ENCODE measurements at regions not wholly inside any gene's neighbourhood (a gene's known extent, or its start where the extent isn't known, plus 50 kb on each side); places are given as distances from the start of the nearest gene placed in this dataset.

GRCh38 chr3:154954757-154955156, 125.4 kb upstream of the MME start:
- TF ChIP-seq CEBPB (IDR thresholded peaks at IDR 0.05) (no peak), RAD21 (IDR thresholded peaks at IDR 0.05; ENCODE audit: low read depth) (peak; percentile 41), YY1 (IDR thresholded peaks at IDR 0.05; ENCODE audit: low read depth) (no peak), USF1 (IDR thresholded peaks at IDR 0.05) (no peak)

- TF ChIP-seq RAD21 (IDR thresholded peaks at IDR 0.05; ENCODE audit: low read depth) (no peak), TAF1 (IDR thresholded peaks at IDR 0.05; ENCODE audit: low read depth) (no peak), FOXM1 (IDR thresholded peaks at IDR 0.05; ENCODE audit: borderline replicate concordance, low read depth) (no peak), EP300 (IDR thresholded peaks at IDR 0.05; ENCODE audit: borderline replicate concordance) (no peak), USF1 (IDR thresholded peaks at IDR 0.05) (no peak), REST (IDR thresholded peaks at IDR 0.05; ENCODE audit: low read depth) (no peak), YY1 (IDR thresholded peaks at IDR 0.05; ENCODE audit: low read depth) (no peak), MAX (IDR thresholded peaks at IDR 0.05) (no peak), TCF12 (IDR thresholded peaks at IDR 0.05; ENCODE audit: low read depth) (no peak), NFIC (IDR thresholded peaks at IDR 0.05) (no peak), EGR1 (IDR thresholded peaks at IDR 0.05) (no peak), TEAD4 (IDR thresholded peaks at IDR 0.05) (no peak), ZBTB7A (IDR thresholded peaks at IDR 0.05; ENCODE audit: low read depth) (no peak), CEBPB (IDR thresholded peaks at IDR 0.05) (no peak)
Measured at GRCh38 chr3:154953538-154953937, 126.6 kb upstream of the MME start.

GRCh38 chr3:154952553-154952952, 127.6 kb upstream of the MME start:
- TF ChIP-seq NFIC (IDR thresholded peaks at IDR 0.05) = no peak
- TF ChIP-seq ZBTB7A (IDR thresholded peaks at IDR 0.05; ENCODE audit: low read depth) = no peak
- no peak for TF ChIP-seq FOXM1 (IDR thresholded peaks at IDR 0.05; ENCODE audit: borderline replicate concordance, low read depth)
- TF ChIP-seq YY1 (IDR thresholded peaks at IDR 0.05; ENCODE audit: low read depth) = no peak
- TF ChIP-seq CEBPB (IDR thresholded peaks at IDR 0.05) = no peak
- TF ChIP-seq TAF1 (IDR thresholded peaks at IDR 0.05; ENCODE audit: low read depth) = no peak
- TF ChIP-seq REST (IDR thresholded peaks at IDR 0.05; ENCODE audit: low read depth) = no peak
- no peak for TF ChIP-seq TEAD4 (IDR thresholded peaks at IDR 0.05)
- TF ChIP-seq EP300 (IDR thresholded peaks at IDR 0.05; ENCODE audit: borderline replicate concordance) = no peak
- TF ChIP-seq CREB1 (IDR thresholded peaks at IDR 0.05; ENCODE audit: low read depth) = no peak
- TF ChIP-seq USF1 (IDR thresholded peaks at IDR 0.05) = no peak
- no peak for TF ChIP-seq MAX (IDR thresholded peaks at IDR 0.05)
- no peak for TF ChIP-seq RAD21 (IDR thresholded peaks at IDR 0.05; ENCODE audit: low read depth)
- TF ChIP-seq EGR1 (IDR thresholded peaks at IDR 0.05) = no peak
- TF ChIP-seq TCF12 (IDR thresholded peaks at IDR 0.05; ENCODE audit: low read depth) = no peak

- no peak for TF ChIP-seq CEBPB (IDR thresholded peaks at IDR 0.05)
- no peak for TF ChIP-seq REST (IDR thresholded peaks at IDR 0.05; ENCODE audit: low read depth)
- TF ChIP-seq YY1 (IDR thresholded peaks at IDR 0.05; ENCODE audit: low read depth) = no peak
- TF ChIP-seq CREB1 (IDR thresholded peaks at IDR 0.05; ENCODE audit: low read depth) = no peak
- no peak for TF ChIP-seq MAX (IDR thresholded peaks at IDR 0.05)
- TF ChIP-seq FOXM1 (IDR thresholded peaks at IDR 0.05; ENCODE audit: borderline replicate concordance, low read depth) = no peak
- no peak for TF ChIP-seq TAF1 (IDR thresholded peaks at IDR 0.05; ENCODE audit: low read depth)
- no peak for TF ChIP-seq TEAD4 (IDR thresholded peaks at IDR 0.05)
- TF ChIP-seq ZBTB7A (IDR thresholded peaks at IDR 0.05; ENCODE audit: low read depth) = no peak
- no peak for TF ChIP-seq EGR1 (IDR thresholded peaks at IDR 0.05)
- no peak for TF ChIP-seq NFIC (IDR thresholded peaks at IDR 0.05)
Measured at GRCh38 chr3:154943981-154944380, 136.1 kb upstream of the MME start.
